ENCODE measurements at regions not wholly inside any gene's neighbourhood (a gene's known extent, or its start where the extent isn't known, plus 50 kb on each side); places are given as distances from the start of the nearest gene placed in this dataset.
"Not testable (repeated sequence)": the region's sequence is repeated elsewhere in the genome, so short reads cannot be mapped to it uniquely, and the experiment has no call there.

- DNase-seq (ENCODE audit: low read depth, low spot score) = no peak
These were observed 66.8 kb upstream of the KBTBD8 start for GRCh38 chr3:66931291-66931690.

- no peak for DNase-seq (ENCODE audit: low read depth, low spot score)
These were observed 66.4 kb upstream of the KBTBD8 start for GRCh38 chr3:66931699-66932098.

- no peak for DNase-seq (ENCODE audit: low read depth, low spot score)
These were observed 64.9 kb upstream of the KBTBD8 start for GRCh38 chr3:66933233-66933632.

- no peak for DNase-seq (ENCODE audit: low read depth, low spot score)
These were observed 64.1 kb upstream of the KBTBD8 start for GRCh38 chr3:66934041-66934440.

GRCh38 chr3:66934725-66935124 lies 63.4 kb upstream of the KBTBD8 start:
- DNase-seq (ENCODE audit: low read depth, low spot score) = no peak

GRCh38 chr3:66937041-66937440 lies 61.1 kb upstream of the KBTBD8 start:
- DNase-seq (ENCODE audit: low read depth, low spot score) = not testable (repeated sequence)

- peak; percentile 3 for DNase-seq (ENCODE audit: low read depth, low spot score)
These were observed 59.7 kb upstream of the KBTBD8 start for GRCh38 chr3:66938338-66938963.

- DNase-seq (ENCODE audit: low read depth, low spot score) = no peak
These were observed 50.1 kb upstream of the KBTBD8 start for GRCh38 chr3:66948041-66948440.

All from activated CD4-positive, CD25-positive, alpha-beta regulatory T cell treated with anti-CD3 and anti-CD28 coated beads, Interleukin-2, amount 50 U/mL, for 16 hours (primary cell).